CMK (cell line): ENCODE measurements at regions not wholly inside any gene's neighbourhood (a gene's known extent, or its start where the extent isn't known, plus 50 kb on each side); places are given as distances from the start of the nearest gene placed in this dataset.

Experiments
- DNase-seq: peaks from one replicate; pipeline ENCODE4 v3.0.0-alpha.2; 2010; ENCODE audit warnings: low read depth

DNA sequence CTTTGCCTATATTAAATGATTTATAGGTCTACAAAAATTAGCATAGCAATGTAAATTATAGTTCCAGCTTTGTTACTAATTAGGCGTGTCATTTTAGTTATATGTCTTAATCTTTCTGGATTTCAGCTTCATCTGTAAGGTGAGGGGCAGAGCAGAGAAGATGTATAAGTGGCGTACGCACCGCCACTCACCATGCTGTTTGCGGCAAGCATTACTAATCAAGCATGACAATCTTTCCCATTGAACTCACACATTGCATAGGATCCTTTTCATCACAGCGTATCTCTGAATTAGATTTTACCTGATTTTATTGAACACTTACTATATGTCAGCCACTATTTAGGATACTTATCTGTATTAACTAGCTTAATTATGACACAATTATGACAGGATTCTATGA lies 183.6 kb upstream of the DLGAP1 start:
- DNase-seq, result no peak

DNA sequence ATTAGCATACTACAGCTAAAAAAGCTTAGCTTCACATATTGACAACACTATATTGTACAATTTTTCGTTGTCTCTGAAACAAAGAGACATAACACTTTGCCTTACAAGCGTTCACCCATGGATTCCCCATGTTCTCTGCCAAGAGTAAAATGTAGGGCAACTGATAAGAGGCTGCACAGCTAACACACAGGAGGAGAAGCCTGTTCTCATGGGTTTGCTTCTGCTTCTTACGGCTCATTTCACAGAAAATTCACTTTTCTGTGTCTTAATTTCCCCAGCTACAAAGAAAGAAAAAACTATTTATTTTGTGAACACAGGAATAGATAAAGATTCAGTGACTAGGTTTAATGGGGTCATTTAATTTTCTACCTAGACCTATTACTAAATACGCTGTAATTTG lies 182.8 kb upstream of the DLGAP1 start:
- no peak for DNase-seq

DNA sequence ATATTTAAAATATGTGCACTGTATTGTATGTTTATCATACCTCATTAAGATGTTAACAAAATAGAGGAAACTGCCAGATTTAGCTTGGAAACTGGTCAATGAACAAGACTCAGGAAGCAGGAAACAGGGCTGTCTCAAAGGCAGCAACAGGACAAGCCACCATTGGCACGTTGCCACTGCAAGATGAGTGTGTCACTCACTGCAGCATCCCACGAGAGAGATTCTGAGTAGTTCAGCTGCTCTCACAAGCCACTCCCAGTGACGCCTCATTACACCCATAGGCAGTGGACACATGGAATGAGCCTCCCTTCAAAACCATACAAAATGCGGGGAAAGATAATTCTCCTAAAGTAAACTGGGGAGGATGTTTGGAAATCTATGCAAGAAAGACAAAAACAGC lies 181.9 kb upstream of the DLGAP1 start:
- no peak for DNase-seq

DNA sequence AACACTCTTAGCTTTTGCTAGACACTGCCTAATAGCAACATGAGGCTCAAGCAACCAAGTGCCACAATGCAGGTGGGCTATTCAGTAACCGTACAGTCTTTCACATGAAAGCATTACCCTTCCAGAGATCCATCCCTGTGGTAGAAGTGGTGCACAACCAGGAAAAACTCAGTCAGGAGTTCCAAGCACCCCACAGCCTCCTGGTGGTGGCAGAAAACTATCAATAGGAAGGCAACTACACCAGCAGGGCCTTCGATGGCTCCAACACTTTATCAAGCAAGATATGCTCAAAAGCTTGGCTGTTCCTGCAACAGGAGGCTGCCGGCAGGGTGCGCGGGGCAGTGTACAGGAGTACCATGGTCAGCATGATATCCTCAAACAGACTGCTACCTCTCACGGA lies 176.1 kb upstream of the DLGAP1 start:
- no peak for DNase-seq

DNA sequence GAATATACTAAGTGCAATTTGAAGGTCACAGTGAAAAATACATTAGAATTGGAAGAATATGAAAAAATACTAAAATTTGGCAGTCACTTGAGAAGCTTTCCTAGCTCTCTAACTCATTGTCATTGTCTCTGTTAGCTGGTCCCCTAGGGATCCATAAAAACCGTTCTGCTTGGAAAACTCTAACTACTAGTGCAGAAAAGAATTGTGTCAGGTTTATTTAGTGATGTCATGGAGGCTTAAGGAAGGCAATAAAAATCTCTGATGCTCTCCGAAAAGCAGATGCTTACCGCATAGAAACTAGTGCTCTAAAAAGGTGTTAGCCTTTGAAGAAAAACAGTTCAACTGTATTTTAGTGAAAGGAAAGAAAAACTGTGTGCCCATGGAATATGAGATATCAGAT lies 150.1 kb upstream of the DLGAP1 start:
- no peak for DNase-seq

DNA sequence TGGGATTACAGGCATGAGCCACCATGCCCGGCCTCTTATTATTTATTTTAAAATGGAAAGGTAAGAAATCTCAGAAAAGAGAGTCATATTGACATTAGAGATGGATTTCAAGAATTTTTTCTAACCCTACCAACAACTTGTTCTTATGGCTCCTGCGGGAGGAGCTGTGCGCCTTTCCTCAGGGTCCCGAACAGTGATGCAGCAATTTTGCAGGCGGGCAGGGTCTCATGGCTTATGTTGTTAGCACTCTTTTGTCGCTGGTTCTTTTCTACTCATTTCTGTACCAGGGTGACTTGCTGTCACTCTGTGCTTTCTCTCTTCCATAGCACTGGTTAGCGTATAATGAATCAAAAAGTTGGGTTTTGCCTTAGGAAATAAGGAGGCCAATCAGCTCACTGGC lies 148.8 kb upstream of the DLGAP1 start:
- DNase-seq, result no peak

DNA sequence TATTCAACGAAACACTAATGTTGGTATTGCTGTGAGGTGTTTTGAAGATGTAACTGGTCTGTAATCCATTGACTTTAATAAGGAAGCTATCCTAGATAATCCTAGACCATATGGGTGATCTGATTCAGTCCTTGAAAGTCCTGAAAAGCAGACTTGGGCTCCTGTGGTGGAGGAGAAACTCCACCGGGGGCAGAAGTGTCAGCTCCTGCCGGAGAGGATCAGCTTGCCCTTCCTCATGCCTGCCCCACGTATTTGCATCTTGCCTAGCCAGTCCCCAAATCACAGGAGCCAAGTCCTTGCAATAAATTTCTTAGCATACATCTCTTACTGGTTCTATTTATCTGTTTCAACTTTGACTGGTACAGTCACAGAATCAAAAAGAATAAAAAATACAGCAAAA lies 144.2 kb upstream of the DLGAP1 start:
- DNase-seq, result no peak

DNA sequence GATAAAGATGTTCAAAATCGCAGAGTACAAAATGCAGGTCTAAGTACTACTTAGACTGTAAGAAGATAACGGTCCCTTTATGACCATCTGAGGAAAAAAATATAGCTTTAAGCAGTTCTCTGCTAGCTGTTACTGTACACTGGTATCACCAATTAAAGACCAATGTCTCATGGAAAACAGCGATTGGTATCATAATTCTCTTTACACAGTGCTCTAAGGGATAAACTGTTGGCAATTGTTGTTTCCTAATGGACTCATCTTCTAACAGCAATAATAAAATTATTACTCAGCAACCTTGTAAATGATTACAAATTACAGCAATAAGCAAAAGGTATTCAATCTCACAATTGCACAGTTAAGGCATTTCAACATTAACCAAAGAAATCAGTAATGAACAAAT lies 142.2 kb upstream of the DLGAP1 start:
- DNase-seq, result no peak

DNA sequence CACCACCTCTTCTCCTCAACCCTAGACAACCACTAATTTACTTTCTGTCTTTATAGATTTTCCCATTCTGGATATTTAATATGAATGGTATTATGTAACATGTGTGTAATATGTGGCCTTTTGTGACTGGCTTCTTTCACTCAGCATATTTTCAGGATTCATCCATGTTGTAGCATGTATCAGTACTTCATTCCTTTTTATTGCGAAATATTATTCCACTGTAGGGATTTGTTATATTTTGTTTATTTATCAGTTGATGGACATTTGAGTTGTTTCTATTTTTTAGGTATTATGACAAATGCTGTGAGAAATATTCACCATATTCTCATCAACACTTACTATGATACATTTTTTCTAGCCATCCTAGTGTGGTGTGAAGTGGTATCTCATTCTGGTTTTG lies 138.8 kb upstream of the DLGAP1 start:
- DNase-seq, result no peak

DNA sequence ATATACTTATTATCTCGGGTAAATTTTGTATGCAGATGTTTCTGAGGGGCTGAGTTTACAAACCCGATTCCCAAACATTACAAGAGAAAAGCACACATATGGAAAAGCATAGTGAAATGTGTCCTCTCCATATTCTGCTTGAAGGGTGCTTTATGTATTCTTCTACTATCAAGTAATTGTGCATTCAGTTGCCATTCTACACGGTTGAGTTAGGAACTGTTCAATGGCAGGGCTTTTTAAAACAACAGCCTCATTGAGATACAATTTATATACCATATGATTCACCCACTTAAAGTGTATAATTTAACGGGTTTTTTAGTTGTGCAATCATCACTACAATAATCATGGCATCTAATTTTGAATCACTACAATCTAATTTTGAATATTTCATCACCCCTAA lies 138.4 kb upstream of the DLGAP1 start:
- no peak for DNase-seq

DNA sequence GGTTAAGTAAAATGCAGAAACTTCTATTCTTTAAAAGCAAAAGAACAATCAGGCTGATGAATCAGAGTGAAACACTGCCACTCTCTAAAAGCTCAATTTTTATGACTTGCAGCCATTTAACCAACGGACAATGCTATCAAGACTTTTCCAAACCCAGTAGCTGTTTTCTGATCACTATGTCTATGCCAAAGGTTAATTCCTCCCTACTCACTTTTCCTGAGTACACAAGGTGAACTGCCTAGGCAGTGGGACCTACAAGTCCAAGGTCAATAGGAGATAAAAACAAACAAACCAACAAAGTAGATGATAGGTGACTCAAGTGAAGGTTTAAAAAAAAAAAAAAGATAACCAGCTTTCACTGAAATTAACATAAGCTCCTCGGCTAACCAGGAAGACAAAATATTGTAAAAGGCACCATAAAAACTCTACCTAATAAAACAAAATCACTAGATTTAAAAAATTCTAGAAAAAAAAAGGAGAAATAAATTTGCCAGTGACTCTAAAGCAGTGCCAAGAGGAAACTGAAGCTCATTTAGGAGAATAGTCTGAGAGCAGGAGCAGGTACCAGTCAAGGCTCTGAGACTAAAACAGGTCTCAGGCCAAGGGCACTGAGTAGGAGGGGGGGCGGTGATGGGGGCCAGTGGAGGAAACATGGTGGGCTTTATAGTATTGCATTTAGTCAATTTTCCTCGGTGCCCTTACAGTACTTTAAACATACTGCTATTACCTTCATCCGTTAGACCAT lies 134.1 kb upstream of the DLGAP1 start:
- no peak for DNase-seq

DNA sequence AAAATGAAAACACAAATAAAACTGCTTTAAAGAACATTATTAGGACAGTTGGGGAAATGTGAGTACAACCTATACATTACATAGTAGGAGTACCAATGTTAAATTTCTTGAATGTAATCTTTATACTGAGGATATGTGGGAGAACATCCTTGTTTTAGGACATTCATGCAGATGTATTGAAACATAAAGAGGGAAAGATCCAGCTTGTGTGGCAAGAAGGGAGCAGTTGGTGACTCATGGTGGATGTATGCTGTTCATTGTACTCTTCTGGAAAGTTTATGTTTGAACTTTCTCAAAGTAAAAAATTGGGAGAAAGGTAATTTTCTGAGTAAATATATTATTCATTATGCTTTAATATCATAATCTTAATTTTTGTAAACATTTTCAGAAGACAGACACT lies 132.1 kb upstream of the DLGAP1 start:
- no peak for DNase-seq

DNA sequence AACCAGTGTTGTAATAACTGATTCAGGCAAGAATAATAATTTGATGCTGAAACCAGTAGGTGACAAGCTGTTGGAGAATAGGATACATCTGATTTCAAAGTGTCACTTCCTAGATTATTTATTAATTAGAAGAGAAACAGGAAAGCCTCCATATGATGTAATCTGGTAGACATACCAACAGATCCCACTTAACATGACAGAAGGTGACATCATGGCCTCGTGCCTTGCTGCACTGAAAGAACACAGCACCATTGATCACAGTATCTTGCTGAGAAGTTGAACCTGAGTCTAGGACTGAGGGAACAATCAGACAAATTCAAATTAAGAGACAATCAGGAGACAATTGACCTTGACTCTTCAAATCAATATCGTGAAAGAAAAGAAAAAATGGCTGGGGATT lies 131.6 kb upstream of the DLGAP1 start:
- DNase-seq, result no peak

DNA sequence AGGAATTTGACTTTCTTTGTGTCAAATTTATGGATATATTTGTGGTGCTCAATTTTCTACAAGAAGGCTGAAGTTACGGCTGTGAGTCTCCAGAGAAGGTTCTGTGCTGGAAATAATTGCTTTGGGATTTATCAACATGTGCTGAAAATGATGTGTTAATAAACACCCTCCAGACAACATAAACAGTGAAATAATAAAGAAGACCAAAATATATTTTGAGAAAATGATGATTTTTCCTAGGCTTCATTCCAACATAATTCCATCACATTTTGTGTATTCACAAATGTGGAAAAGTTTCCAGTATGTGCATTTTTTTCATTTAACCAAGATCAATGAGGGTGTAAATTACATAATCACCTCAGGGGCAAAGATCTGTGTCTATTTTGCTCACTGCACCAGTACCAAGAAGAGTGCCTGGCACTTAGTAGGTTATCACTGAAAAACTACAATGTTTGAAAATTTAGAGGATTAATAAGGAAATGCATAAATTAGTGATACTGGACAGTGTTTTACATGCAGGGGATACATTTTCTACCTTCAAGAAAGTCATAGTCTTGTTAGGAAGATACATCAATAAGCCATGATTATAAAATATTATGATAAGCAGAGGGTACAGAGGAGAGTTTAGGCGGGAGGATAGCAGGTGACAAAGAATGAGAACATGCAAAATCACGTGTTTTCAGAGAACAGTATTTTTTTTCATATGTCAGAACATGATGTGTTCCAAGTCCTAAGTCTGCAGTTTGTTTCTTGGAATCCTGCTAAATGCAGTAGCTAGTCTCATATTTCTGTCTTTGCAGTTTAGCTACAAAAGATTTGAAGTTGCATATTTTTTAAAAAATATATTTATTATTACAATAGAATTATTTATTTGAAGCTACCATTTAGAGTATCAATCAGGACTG lies 127.6 kb upstream of the DLGAP1 start:
- no peak for DNase-seq

DNA sequence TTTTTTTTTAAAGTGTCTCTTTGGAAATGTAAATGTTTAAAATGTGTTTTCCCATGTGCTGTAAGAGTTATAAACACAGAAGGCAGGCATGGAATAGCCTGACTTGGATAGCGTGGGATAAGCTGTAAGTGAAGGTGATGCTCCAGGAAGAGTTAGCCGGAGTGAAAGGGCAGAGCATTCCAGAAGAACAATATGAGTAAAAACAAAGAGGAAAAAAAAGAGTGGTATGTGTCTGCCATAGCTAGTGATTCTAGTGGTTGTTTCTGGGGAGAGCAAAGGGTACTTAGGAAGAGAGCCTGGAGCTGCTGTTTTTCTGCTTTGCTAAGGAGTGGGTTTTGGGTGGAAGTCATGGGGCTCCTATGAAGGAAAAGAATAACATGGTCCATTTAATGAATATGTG lies 126.9 kb upstream of the DLGAP1 start:
- no peak for DNase-seq

DNA sequence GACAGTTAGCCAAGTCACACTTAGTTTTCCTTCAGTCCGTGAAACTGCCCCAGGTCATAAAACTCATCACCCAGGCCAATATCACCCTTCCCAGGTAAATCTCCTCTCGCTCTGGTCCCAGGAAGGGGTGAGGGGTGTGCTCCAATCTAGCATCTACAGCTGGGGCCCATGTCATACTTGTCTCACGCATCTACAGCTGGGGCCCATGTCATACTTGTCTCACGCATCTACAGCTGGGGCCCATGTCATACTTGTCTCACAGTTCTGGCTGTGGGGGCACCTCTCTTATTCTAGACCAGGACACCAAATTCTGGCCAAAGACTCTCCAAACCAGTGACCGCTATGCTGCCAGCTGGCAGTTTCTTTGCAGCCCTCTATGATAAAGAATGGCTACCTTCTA lies 123.3 kb upstream of the DLGAP1 start:
- DNase-seq, result no peak

DNA sequence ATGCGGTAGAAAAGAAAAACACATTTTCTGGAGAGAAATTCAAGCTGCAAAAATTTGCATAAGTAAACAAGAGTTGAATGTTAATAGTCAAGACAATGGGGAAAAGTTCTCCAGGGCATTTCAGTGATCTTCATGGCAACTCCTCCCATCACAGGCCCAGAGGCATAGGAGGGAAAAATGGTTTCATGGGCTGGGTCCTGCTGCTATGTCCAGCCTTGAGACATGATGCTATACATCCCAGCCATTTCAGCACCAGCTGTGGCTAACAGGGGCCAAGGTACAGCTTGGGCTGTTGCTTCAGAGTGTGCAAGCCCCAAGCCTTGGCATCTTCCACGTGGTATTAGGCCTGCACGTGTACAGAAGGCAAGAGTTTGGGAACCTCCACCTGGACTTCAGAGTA lies 118.6 kb upstream of the DLGAP1 start:
- no peak for DNase-seq

DNA sequence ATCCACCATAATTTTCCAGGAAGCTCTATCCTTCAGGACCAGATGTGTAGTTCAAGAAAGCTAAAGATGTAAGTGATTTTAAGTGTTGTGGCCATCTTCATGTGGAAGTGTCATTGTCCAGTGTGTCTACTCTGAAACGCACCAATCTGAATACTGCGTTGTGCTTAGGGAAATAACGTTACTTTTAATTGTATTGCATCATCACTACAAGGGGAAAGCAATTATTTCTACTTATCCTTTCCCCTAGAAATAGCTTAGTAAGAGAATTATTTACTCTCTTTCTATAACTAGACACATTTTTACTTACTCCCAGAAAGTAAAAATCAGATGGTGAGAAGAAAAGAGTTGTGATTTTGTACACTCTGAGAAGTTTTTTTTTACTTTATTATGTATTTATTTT lies 102.4 kb upstream of the DLGAP1 start:
- DNase-seq, result no peak

DNA sequence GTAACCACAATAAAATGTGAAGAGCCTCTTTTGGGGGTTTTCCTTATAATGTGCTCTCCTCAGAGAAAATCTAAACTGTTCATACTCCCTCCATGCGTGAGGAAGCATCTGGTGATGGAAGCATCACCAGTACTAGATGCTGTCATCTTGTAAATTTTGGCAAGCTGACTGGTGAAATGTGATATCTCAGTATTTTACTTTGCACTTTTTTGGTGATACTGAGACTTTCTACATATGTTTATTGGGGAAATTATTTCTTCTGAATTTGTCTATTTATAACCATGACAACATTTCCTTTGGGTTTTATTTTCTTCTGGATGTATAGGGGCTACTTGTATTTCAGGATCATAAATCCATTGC lies 95.9 kb upstream of the DLGAP1 start:
- DNase-seq, result no peak

DNA sequence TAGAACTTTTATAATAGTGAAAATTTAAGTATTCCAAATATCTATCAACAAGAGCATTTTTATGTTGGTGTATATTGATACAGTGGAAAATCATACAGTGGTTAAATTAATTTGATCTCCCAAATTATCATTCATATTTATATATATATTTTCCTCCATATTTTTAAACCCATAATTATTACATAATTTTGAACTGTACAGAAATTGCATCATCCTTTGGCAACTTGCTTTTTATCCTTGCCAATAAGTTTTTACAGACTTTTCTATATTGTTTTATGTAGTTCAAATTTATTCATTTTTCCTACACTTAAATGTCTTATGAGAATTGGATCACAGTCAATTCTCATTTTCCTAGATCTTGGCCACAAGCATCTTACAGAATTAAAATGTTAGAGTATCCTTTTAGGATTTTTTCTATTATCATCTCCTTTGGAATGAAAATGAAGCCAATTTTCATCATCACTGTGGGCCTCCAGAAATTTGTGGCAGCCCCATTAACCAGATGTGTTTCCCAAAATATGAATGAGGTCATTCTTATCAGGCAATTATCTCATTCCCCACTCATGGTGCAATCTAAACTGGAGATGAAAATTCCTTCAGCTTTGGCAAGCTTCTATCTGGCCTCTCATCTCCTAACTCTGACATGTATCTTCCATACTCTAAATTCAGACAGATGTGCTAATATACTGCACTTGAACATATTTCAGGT lies 94.2 kb upstream of the DLGAP1 start:
- no peak for DNase-seq

DNA sequence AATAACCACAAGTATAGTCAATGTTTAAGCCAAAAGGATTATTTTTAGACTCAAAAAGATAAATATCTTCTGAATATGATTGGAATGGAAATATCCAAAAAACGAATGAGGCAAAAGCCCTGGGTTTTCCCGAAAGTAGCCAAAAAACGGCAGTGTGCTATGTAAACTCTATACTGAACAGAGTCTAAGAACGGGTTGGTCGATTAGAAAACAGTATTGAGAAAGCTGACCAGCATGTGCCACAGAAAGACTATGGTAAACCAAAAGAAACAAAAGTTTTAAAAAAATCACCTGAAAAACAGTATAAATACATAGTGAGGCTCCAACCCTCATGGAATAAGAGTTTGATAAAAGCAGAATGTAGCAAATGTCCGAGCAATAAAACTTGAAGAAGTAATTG lies 92.0 kb upstream of the DLGAP1 start:
- DNase-seq, result no peak

DNA sequence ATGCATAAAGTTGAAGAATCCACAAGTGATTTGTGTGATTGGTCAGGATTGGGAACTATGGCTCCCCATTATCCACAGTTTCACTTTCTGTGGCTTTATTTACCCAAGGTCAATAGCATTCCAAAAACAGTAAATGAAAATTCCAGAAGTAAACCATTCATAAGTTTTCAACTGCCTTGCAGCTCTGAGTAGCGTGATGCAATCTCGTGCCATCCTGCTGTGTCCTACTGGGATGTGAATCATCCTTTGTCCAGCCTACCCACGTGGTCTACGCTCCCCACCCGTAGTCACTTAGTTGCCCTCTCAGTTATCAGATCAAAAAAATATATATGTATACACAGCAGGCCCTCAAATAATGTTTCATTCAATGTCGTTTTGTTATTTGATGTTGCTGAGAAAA lies 89.0 kb upstream of the DLGAP1 start:
- no peak for DNase-seq

DNA sequence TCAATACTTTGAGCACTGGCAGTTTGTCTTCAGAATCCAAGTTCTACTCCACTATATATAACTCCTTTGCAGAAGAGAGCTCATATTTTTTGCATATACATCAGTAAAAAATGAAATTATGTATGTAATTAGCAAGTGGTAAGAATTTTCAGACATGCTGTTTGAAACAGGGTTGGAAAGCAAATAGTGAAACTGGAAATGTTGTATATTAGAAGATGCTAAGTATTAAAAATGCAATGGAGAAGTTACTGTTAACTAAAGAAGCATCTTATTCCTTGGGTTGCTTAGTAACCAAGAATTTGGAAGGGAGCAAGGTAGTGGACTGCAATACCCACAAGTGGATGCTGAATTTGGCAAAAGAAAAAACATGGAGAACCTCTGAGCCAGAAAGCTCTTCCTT lies 88.6 kb upstream of the DLGAP1 start:
- DNase-seq, result no peak
